Tibial nerve (tissue), 3 donors: ENCODE measurements at regions not wholly inside any gene's neighbourhood (a gene's known extent, or its start where the extent isn't known, plus 50 kb on each side); places are given as distances from the start of the nearest gene placed in this dataset.

Source experiments
- CTCF ChIP-seq, 5 experiments: fragments of 200-600 bp in 3 of 5; fragments of 450-650 bp in 2 of 5; sonication (generic) in 3 of 5; IDR thresholded peaks; one replicate each; pipeline ENCODE4 v1.5.1; 2016 to 2019; ENCODE audit warnings: antibody characterized with exemption in 5 of 5, mild to moderate bottlenecking in 3 of 5, moderate library complexity in 2 of 5
- POLR2A ChIP-seq, 2 donors: fragments of 450-650 bp; IDR thresholded peaks; one replicate each; pipeline ENCODE4 v1.6.1; 2017; ENCODE audit warnings: antibody characterized with exemption in 2 of 2, mild to moderate bottlenecking in 2 of 2, moderate library complexity in 2 of 2

GRCh38 chr11:8809241-8809938 is 101.6 kb upstream of the AKIP1 start:
- TF ChIP-seq CTCF (IDR thresholded peaks at IDR 0.05), result no peak
- TF ChIP-seq POLR2A (IDR thresholded peaks at IDR 0.05), result no peak
